AG04449 (cell line): ENCODE measurements at regions not wholly inside any gene's neighbourhood (a gene's known extent, or its start where the extent isn't known, plus 50 kb on each side); places are given as distances from the start of the nearest gene placed in this dataset.
"Not testable (repeated sequence)": the region's sequence is repeated elsewhere in the genome, so short reads cannot be mapped to it uniquely, and the experiment has no call there.

Experiments used
- CTCF ChIA-PET: fragments of 350-600 bp; formaldehyde crosslinking; extraction: SDS; loops from one replicate; lab custom pipeline; 2021; ENCODE audit warnings: antibody characterized with exemption; lab: Yijun Ruan, JAX
- POLR2A ChIA-PET: fragments of 400-600, 350-600 bp; formaldehyde crosslinking; extraction: SDS; loops from one replicate; lab custom pipeline; 2020; ENCODE audit warnings: antibody characterized with exemption, inconsistent platforms; lab: Yijun Ruan, JAX
- DNase-seq: peaks from one replicate; pipeline ENCODE4 v3.0.0-alpha.2; 2010; ENCODE audit warnings: low read depth, low spot score
- H3K4me3 ChIP-seq: 2 replicates; pipeline ENCODE4 v1.5.1; 2011; ENCODE audit warnings: low read depth, mild to moderate bottlenecking, control low read depth, low read length
- CTCF ChIP-seq: IDR thresholded peaks from one replicate; pipeline ENCODE4 v1.5.1; 2011; ENCODE audit warnings: mild to moderate bottlenecking, moderate library complexity, low read length, control low read depth, inconsistent platforms; ENCODE audit not compliant: insufficient read depth; ENCODE audit errors: missing control alignments

- DNase-seq, H3K4me3 ChIP-seq, CTCF ChIA-PET, POLR2A ChIA-PET: not testable (repeated sequence)
Measured at GRCh38 chr1:83142802-83143201, 856.1 kb downstream of the TTLL7 start.

GRCh38 chr1:83135524-83136157, 863.3 kb downstream of the TTLL7 start:
- POLR2A ChIA-PET, DNase-seq, CTCF ChIA-PET, H3K4me3 ChIP-seq: not testable (repeated sequence)

GRCh38 chr1:83134322-83135014, 864.5 kb downstream of the TTLL7 start:
- POLR2A ChIA-PET, CTCF ChIA-PET, DNase-seq, H3K4me3 ChIP-seq: not testable (repeated sequence)

- ChIA-PET CTCF (no interaction called here), POLR2A (no interaction called here)
- no peak overlapping the region for H3K4me3 ChIP-seq
- no peak for TF ChIP-seq CTCF
- DNase-seq: no peak
Measured at GRCh38 chr1:83131692-83131955, 867.3 kb downstream of the TTLL7 start.

GRCh38 chr1:83130886-83131691, 867.8 kb downstream of the TTLL7 start:
- DNase-seq: no peak
- CTCF ChIA-PET: no interaction called here
- no peak overlapping the region for H3K4me3 ChIP-seq
- POLR2A ChIA-PET: no interaction called here
- TF ChIP-seq CTCF: no peak

- no peak for TF ChIP-seq CTCF
- DNase-seq: no peak
- no peak overlapping the region for H3K4me3 ChIP-seq
- ChIA-PET CTCF (no interaction called here), POLR2A (no interaction called here)
Measured at GRCh38 chr1:83129107-83129506, 869.8 kb downstream of the TTLL7 start.

GRCh38 chr1:83125456-83125855, 873.5 kb downstream of the TTLL7 start:
- CTCF ChIA-PET: no interaction called here
- no peak overlapping the region for H3K4me3 ChIP-seq
- POLR2A ChIA-PET: no interaction called here

More at GRCh38 chr1:83125456-83125855, 873.5 kb downstream of the TTLL7 start:
- TF ChIP-seq CTCF: no peak
- no peak for DNase-seq
